ENCODE measurements at regions not wholly inside any gene's neighbourhood (a gene's known extent, or its start where the extent isn't known, plus 50 kb on each side); places are given as distances from the start of the nearest gene placed in this dataset.

GRCh38 chr18:44568342-44568741 lies 112.3 kb upstream of the SETBP1 start:
- no peak overlapping the region for H3K4me3 ChIP-seq (ENCODE audit: control insufficient read depth in 2 of 3, extremely low read depth in 1 of 3, insufficient read depth in 2 of 3, low read depth in 1 of 3, low read length in 3 of 3)
- H4K20me1 ChIP-seq (ENCODE audit: control insufficient read depth, extremely low read depth, insufficient read depth, low read length), result no peaks in the 10 kb centered on the region
- no peaks in the 10 kb centered on the region for H3K9me1 ChIP-seq (ENCODE audit: control insufficient read depth, extremely low read depth, insufficient read depth, low read length)
- dilution Hi-C loops (cut with MboI; ENCODE audit: extremely low pct_ligation_motif_present, low sequenced_read_pairs), result no loop called here
- no peaks in the 10 kb centered on the region for H3K79me2 ChIP-seq (ENCODE audit: control insufficient read depth, insufficient read depth, low read length)
- H3K9ac ChIP-seq (ENCODE audit: control insufficient read depth, extremely low read depth, insufficient read depth, low read length), result no peak overlapping the region
- TF ChIP-seq EZH2 (IDR thresholded peaks at IDR 0.05; ENCODE audit: low read length), result no peak
- no peak for TF ChIP-seq CTCF (optimal IDR thresholded peaks at IDR 0.05 in 1 of 3, IDR thresholded peaks at IDR 0.05 in 1 of 3, conservative IDR thresholded peaks at IDR 0.05 in 1 of 3; ENCODE audit: extremely low read depth in 1 of 3, insufficient read depth in 2 of 3, low read length in 3 of 3)
- no peak for DNase-seq (ENCODE audit: low read depth, low spot score)
- peak overlapping the region; percentile 64 for H2AFZ ChIP-seq (ENCODE audit: control insufficient read depth, low read length)
- no peaks in the 10 kb centered on the region for H3K36me3 ChIP-seq (ENCODE audit: control insufficient read depth in 2 of 2, extremely low read depth in 1 of 2, insufficient read depth in 2 of 2, low read length in 2 of 2)
- H3K4me1 ChIP-seq (ENCODE audit: control insufficient read depth, extremely low read depth, insufficient read depth, low read length), result peaks cover 12% of the 10 kb centered on the region
- H3K4me2 ChIP-seq (ENCODE audit: control insufficient read depth, extremely low read depth, insufficient read depth, low read depth, low read length), result peak overlapping the region; percentile 41
- no peak overlapping the region for H3K27ac ChIP-seq (ENCODE audit: control insufficient read depth, insufficient read depth, low read length)
- H3K27me3 ChIP-seq (ENCODE audit: control insufficient read depth, extremely low read depth, insufficient read depth, low read length), result no peaks in the 10 kb centered on the region
- peak; percentile 51 for FAIRE-seq
- H3K9me3 ChIP-seq (ENCODE audit: control insufficient read depth, low read depth, low read length), result no peaks in the 10 kb centered on the region

GRCh38 chr18:44568986-44569385 lies 111.7 kb upstream of the SETBP1 start:
- no peak for DNase-seq (ENCODE audit: low read depth, low spot score)

More at GRCh38 chr18:44568986-44569385, 111.7 kb upstream of the SETBP1 start:
- Histone ChIP-seq H3K4me3 (ENCODE audit: control insufficient read depth in 2 of 3, extremely low read depth in 1 of 3, insufficient read depth in 2 of 3, low read depth in 1 of 3, low read length in 3 of 3) (no peak overlapping the region), H3K9me1 (ENCODE audit: control insufficient read depth, extremely low read depth, insufficient read depth, low read length) (no peaks in the 10 kb centered on the region), H3K79me2 (ENCODE audit: control insufficient read depth, insufficient read depth, low read length) (no peaks in the 10 kb centered on the region), H3K9me3 (ENCODE audit: control insufficient read depth, low read depth, low read length) (no peaks in the 10 kb centered on the region), H3K4me2 (ENCODE audit: control insufficient read depth, extremely low read depth, insufficient read depth, low read depth, low read length) (no peak overlapping the region), H3K4me1 (ENCODE audit: control insufficient read depth, extremely low read depth, insufficient read depth, low read length) (peaks cover 12% of the 10 kb centered on the region), H3K27ac (ENCODE audit: control insufficient read depth, insufficient read depth, low read length) (no peak overlapping the region), H3K27me3 (ENCODE audit: control insufficient read depth, extremely low read depth, insufficient read depth, low read length) (no peaks in the 10 kb centered on the region), H3K9ac (ENCODE audit: control insufficient read depth, extremely low read depth, insufficient read depth, low read length) (no peak overlapping the region), H4K20me1 (ENCODE audit: control insufficient read depth, extremely low read depth, insufficient read depth, low read length) (no peaks in the 10 kb centered on the region), H3K36me3 (ENCODE audit: control insufficient read depth in 2 of 2, extremely low read depth in 1 of 2, insufficient read depth in 2 of 2, low read length in 2 of 2) (no peaks in the 10 kb centered on the region), H2AFZ (ENCODE audit: control insufficient read depth, low read length) (no peak overlapping the region)
- FAIRE-seq, result no peak
- dilution Hi-C loops (cut with MboI; ENCODE audit: extremely low pct_ligation_motif_present, low sequenced_read_pairs), result no loop called here
- TF ChIP-seq EZH2 (IDR thresholded peaks at IDR 0.05; ENCODE audit: low read length), result no peak
- no peak for TF ChIP-seq CTCF (optimal IDR thresholded peaks at IDR 0.05 in 1 of 3, IDR thresholded peaks at IDR 0.05 in 1 of 3, conservative IDR thresholded peaks at IDR 0.05 in 1 of 3; ENCODE audit: extremely low read depth in 1 of 3, insufficient read depth in 2 of 3, low read length in 3 of 3)

All from keratinocyte (primary cell).